HG02763 (cell line): ENCODE measurements at regions not wholly inside any gene's neighbourhood (a gene's known extent, or its start where the extent isn't known, plus 50 kb on each side); places are given as distances from the start of the nearest gene placed in this dataset.

Experiments used
- ATAC-seq: cut with Tn5 transposase; IDR thresholded peaks from one replicate; pipeline ENCODE4 v1.9.1; 2021; ENCODE audit warnings: mild to moderate bottlenecking, moderate library complexity; ENCODE audit not compliant: unreplicated experiment

DNA sequence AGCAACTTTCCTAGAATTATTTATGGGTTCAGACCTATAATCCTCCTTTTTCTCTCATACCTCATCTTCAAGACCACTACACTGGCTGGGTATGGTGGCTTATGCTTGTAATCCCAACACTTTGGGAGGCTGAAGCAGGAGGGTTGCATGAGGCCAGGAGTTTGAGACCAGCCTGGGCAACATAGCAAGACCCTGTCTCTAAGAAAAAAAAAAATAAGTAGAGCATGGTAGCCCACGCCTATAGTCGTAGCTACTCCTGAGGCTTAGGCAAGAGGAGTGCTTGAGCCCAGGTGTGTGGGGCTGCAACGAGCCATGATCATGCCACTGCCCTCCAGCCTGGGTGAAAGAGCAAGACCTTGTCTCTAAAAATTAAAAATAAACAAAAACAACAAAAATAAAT lies 832.4 kb downstream of the PCDH18 start:
- ATAC-seq, result no peak

DNA sequence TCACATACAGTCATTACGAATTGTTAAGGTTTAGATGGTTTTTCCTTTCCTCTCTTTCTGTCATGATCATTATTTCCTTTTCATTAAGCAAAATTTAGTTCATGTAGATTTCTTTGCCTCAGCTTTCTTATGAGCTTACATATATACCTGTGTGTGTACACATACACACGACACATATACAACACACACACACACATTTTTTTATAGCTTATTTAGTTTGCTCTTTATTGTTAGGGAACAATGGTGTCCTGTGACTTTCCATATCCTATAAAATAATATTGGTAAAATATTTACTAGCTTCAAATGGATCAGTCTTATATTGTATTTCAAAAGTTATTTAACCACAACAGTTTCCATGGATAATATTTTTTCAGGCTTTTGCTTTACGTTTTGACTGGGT lies 840.7 kb downstream of the PCDH18 start:
- no peak for ATAC-seq

DNA sequence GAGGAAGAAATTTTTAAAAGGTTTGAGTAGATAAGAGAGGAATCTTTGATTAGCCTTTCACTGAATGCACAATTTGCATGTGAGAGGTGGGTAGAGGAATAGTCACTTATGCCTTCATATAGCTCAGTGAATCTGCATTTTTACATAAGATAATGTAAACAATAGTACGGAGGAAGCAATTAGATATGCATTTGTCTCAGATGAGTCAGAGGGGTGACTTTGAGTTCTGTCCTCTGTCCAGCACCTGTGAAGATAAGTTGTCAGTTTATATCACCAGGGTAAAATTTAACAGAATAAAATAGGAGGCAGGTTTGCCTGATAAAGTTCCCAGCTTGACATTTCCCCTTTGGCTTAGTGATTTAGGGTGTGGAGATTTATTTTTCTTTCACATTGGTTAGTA lies 841.9 kb downstream of the PCDH18 start:
- ATAC-seq, result no peak

DNA sequence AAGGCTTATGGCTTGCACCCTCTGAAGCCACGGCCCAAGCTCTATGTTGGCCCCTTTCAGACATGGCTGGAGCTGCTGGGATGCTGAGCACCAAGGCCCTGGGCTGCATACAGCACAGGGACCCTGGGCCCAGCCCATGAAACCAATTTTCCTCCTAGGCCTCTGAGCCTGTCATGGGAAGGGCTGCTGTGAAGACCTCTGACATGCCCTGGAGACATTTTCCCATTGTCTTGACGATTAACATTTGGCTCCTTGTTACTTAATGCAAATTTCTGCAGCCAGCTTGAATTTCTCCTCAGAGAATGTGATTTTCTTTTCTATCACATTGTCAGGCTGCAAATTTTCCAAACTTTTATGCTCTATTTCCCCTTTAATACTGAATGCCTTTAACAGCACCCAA lies 844.7 kb downstream of the PCDH18 start:
- no peak for ATAC-seq

DNA sequence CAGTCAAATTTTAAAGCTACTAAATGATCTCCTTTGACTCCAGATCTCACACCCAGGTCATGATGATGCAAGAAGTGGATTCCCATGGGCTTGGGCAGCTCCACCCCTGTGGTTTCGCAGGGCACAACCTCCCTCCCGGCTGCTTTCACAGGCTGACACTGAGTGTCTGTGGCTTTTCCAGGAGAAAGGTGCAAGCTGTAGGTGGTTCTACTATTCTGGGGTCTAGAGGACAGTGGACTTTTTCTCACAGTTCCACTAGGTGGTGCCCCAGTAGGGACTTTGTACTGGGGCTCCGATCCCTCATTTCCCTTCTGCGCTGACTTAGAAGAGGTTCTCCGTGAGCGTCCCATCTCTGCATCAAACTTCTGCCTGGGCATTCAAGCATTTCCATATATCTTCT lies 845.2 kb downstream of the PCDH18 start:
- ATAC-seq, result no peak

DNA sequence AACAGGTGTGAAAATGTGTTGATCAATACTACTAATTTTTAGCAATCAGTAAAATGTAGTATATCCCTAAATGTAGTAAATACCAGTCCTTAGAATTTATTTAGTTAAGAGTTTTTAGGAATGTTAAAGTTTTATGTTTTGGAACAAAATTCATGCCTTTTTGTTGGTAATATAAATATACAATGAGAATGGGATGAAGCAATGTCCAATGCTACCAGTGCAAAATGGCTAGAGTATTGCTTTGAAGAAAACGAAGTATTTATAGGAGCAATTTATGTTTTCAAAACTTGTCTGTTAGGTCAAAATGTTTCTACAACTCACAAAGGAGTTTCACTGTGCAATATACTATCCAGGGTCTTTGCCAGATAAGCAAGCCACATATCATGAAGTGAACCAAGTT lies 851.5 kb downstream of the PCDH18 start:
- ATAC-seq, result no peak

DNA sequence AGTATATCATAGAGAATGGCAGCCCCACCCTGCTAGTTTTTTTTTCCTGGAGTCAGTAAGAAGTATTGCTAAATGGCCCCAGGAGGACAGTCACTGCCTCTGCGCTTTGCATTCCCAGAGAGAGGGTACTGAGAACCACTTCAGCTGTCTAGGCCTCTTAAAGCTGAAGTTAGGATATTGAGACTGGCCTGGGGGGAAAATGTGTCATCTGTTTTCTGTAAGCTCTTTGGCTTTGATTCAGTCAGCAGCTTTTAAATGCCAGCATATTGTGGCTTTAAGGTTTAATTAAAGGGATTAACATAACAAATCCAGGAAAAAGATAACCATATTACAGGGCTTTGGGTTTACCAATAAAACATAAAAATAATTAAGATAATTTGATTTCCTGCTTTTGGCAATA lies 852.0 kb downstream of the PCDH18 start:
- ATAC-seq, result no peak

DNA sequence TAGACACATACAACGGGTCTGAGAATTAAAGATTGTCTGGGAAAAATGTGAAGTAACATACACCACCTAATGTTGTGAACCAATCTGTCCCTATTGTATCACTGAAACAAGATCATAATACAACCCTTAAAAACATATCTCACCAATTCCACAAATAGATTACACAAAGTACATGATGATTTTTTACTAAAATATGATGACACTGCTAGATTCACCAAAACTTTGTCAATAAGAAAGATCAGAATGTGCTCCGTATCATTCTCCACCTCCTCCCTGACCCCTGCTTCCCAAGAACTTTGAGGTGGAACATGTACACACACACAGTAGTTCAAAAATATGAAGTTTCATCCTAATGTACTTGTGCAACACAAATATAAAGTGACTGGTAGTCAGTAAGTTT lies 862.0 kb downstream of the PCDH18 start:
- no peak for ATAC-seq

DNA sequence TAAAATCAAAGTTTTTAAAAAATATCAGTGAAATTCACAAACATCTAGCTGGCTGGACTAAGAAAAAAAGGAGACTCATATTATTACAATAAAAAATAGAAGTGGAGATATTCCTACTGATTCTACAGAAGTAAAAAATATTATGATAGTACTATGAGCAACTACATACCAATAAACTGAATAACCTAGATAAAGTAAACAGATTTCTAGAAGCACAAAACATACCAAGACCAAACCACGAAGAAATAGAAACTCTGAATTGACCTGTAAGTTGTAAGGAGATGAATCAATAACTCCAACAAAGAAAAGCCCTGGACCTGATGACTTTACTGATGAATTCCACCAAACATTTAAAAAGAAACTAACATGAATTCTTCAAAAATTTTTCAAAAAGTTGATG lies 867.3 kb downstream of the PCDH18 start:
- ATAC-seq, result no peak

DNA sequence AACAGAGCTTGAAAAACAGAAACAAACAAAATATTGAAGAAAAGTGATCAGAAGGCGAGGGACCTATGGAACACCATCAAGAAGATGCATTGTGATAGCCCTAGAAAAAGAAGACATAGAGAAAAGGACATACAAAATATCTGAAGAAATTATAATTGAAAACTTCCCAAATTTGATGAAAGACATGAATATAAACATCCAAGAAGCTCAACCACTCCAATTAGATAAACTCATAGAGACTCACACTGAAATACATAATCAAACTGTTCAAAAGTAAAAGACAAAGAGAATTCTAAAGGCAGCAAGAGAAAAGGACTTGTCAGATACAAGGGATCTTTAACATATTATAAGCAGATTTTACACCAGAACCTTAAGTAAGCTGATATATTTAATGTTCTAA lies 869.8 kb downstream of the PCDH18 start:
- ATAC-seq, result no peak

DNA sequence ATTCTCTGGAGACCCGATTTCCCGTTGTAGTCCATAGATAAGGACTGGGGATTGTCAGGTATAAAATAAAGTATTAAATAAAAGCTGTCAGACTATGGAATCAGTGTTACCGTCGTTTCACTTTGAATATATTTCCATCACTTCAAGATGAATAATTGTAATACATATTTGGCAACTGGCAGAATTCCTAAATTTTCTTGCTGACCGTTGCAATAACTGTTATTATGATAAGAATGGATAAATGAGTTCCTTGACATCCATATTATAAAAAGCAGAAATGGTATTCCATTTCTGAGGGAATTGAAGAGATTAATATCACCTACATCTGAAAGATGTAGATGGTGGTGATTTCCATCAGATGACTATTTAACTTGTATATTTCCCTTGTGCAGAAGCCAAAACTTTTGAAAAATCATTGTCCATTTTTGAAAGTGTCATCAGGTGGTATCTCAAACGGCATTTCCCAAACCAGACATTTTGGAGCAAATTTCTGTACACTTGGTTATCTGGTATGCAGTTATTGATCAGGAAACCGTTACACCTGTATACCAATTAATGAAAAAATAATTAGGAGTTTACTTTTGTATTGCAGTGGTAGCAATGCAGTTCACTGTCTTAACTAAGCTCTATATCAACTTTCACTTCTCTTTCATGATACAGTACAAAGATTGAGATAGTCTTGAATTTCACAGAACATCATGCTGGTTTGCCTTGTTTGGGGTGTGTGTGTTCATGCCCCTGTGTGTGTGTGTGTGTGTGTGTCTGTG lies 878.5 kb downstream of the PCDH18 start:
- ATAC-seq, result no peak

DNA sequence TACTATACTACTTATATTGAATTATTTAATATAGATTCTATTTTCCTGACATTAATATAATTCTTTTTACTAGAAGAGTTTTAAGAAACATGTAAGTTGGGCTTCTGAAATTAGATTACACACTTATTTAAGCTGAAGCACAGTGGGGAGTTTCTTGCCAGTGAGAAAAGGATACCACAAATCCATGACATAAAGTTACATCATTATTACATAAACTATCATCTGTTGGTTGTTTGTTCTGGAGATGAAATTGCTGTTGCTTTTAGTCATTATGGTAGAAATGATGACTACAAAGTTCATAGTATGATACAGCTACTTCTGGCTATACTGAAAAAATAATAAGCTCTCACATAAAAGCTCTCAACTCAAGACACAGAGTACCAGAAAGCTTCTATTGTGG lies 880.4 kb downstream of the PCDH18 start:
- ATAC-seq, result no peak

DNA sequence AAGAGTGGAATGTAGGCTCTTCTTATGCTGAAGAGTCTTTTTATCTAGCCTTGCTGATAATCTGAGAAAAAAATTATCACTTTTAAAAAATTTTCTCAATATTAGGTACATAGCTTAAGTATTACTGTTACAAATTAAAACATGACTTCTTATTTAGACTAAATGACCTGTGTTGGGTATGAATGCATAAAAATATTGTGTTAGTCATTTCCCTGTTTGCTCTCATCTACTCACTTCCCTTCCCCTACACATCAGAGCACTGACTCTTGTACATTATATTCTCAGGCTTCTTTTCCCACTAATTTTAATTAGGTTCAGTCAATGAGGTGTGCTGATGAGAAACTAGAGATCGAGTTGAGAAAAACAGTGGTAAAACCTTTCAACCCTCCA lies 881.0 kb downstream of the PCDH18 start:
- no peak for ATAC-seq

DNA sequence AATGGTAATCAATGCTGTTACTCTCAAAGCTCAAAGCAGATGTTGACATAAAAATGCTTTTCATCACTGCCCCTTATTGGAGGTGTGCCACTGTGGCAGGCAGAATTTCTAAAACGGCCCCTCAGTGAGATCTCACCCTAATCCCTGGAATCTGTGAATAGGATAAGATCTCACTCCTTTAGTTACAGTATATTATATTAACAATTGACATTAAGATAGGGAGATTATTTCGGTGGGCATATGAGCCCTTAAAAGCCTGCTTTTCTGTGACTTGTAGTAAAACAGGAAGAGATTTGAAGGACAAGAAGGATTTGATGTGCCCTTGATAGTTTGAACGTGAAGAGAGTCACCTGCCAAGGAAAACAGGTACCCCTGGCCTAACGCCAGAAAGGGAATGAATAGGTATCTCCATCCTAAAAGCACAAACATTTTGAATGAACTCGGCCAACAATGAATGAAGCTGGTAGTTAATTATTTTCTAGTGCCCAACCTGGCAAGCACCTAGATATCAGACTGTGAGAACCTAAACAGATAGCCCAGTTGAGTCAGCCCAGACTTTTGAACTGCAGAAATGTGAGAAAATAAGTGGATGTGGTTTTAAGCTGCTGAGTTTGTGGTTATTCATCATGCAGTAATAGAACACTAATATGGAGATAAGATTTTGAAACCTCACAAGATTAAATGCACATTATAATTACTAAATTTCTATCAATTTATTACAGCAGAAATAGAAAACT lies 881.6 kb downstream of the PCDH18 start:
- ATAC-seq, result no peak

DNA sequence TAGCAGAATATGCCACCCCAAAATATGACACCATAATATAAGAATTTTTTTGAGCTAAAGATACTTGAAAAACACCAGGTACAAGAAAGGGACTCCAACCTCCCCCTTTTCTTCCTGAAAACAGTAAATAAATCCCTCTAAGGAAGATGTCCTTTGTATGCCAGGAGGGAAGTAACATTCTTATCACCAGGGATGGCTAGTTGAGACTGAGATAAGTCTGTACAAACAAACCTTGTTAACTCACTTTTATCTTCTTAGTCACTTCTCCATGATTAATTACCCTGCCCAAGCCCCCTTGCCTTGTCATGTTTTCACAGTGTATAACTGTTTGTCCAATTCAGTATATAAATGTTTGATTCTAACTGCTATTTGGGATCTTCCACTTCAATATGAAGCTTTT lies 888.0 kb downstream of the PCDH18 start:
- no peak for ATAC-seq

DNA sequence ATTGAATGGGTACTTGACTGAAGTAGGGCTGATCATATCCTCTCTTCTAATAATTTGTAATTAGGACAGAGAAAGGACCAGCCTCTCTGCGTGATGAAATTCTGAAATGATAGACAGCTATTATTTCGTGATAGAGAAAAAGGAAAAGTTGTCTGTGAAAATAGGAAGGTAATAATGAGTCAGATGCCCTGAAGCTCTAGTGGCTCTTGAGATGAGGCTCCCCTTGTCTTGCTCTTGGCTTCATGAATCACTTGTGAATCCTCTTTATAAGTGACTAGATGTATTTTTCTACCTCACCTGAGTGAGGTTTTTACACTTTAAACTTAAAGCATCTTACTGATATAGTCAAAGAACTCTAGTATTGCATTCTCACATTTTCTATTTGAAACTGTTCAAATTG lies 888.9 kb downstream of the PCDH18 start:
- ATAC-seq, result no peak

DNA sequence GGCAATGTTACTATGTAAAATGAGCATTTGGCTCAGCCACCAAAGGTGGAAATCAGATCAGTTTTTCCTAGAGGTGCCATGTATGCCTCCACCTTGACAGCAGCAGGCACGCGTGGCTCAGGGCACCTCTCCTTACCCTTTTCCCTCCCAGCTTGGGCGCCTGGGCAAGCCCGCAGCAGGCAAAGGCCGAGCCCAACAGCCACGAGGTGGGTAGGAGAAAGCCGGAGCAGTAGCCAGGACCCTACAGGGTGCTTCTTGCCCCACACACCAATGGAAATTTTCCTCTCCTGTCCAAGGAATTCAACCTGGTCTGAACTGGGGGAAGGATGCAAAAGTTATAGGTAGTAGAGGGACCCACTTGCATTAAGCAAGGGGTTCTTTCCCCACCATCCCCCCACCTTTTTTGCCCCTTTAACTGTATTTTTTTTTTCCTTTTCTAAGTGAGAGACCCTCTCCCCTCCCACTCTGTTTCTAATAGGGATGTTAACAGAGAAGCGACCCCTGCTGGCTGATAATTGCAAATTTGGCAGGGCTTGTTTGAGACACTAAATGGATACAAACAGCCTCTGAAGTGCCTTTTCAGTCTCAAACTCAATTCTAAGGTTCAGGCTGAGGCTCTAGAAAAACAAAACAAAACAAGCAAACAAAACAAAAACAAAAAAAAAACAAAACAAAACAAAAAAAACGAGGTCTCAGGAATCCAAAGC lies 895.1 kb downstream of the PCDH18 start:
- ATAC-seq, result no peak

DNA sequence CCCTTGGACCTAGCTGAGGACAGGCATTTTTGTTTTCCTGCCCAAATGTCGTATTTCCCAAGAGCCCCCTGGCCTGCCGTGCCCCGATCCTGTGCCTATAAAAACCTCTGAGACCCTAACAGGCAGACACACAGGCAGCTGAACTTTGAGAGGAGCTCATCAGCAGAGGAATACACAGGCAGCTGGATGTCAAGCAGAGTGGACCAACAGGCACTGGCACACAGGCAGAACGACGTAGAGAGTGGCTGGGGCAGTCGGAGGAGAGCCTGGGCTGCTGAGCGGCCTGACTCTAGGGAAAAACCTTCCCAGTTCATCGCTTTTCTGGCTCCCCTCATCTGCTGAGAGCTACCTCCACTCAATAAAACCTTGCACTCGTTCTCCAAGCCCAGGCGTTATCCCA lies 896.1 kb downstream of the PCDH18 start:
- no peak for ATAC-seq

DNA sequence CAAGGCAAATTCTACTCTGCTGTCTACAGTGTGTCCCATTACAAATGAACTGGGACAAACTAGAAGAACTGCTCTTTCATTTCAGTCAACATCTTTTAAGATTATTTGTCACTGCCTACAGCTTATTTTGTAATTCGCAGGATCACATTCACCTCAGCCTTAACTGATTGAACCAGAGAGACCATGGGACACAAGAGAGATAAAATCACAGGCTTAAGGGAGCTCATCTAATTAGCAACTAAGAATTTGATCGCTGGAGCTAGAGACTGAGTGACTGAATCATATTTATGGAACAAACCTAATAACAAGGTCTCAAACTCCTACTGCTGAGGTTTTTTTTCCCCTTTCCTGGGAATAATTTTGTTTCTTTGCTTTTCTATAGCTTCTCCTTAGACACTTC lies 898.2 kb downstream of the PCDH18 start:
- ATAC-seq, result no peak

DNA sequence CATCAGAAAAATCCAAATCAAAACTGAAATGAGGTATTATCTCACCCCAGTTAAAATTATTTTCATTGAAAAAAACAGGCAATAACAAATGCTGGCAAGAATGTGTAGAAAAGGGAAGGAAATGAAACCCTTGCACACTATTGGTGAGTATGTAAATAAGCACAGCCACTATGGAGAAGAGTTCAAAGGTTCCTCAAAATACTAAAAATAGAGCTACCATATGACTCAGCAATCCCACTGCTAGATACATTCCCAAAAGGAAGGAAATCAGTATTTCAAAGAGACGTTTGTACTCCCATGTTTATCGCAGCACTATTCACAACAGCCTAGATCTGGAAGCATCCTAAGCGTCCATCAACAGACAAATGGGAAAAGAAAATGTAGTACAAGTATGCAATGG lies 932.4 kb downstream of the PCDH18 start:
- no peak for ATAC-seq

DNA sequence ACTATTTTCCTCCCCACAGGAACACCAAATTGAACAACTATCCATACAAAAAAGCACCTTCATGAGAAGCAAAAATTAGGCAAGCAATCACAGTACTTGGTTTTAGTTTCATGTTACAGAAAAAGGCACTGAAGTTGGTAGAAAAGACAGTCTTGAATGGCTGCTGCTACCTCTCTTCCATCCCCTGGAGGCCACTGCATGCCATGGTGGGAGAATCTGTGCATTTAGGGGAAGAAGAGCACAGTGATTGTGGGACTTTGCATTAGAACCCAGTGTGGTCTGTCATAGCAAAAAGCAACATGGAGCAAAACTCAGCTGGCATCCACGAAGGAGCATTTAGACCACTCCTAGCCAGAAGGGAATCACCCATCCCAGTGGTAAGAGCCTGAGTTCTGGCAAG lies 941.9 kb downstream of the PCDH18 start:
- ATAC-seq, result no peak

DNA sequence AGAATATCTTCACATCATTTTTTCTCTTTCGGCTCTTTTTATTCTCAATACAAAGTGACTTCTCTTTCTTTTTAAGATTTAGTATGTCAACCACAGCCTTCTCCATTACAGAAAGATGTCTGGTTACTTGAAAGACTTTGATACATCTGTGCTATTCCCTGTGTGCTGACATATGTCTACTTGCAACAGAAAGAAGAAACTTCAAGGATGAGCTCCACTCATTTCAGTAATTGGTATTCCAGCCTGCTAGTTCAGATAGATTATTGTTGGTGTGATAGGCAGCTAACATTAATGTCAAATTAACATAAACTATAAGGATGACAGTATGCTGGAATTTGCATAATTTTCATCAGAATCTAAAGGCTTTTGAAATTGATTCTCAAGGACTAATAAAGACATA lies 948.7 kb downstream of the PCDH18 start:
- ATAC-seq, result no peak
